ENCODE measurements at regions not wholly inside any gene's neighbourhood (a gene's known extent, or its start where the extent isn't known, plus 50 kb on each side); places are given as distances from the start of the nearest gene placed in this dataset.
"Not testable (repeated sequence)": the region's sequence is repeated elsewhere in the genome, so short reads cannot be mapped to it uniquely, and the experiment has no call there.

- DNase-seq = no peak
These were observed 329.8 kb upstream of the EPHA7 start for GRCh38 chr6:93749191-93749590.

- DNase-seq = no peak
These were observed 327.5 kb upstream of the EPHA7 start for GRCh38 chr6:93746892-93747291.

- DNase-seq = no peak
These were observed 325.9 kb upstream of the EPHA7 start for GRCh38 chr6:93745306-93745705.

GRCh38 chr6:93735099-93735498, 315.7 kb upstream of the EPHA7 start:
- no peak for DNase-seq

GRCh38 chr6:93731306-93731705, 311.9 kb upstream of the EPHA7 start:
- no peak for DNase-seq

GRCh38 chr6:93728150-93728549, 308.8 kb upstream of the EPHA7 start:
- DNase-seq = no peak

GRCh38 chr6:93727447-93727846, 308.1 kb upstream of the EPHA7 start:
- no peak for DNase-seq

- DNase-seq = peak; percentile 38 to 52
These were observed 302.2 kb upstream of the EPHA7 start for GRCh38 chr6:93721386-93722048.

- DNase-seq = no peak
These were observed 294.6 kb upstream of the EPHA7 start for GRCh38 chr6:93713974-93714373.

- DNase-seq = no peak
These were observed 284.1 kb upstream of the EPHA7 start for GRCh38 chr6:93703431-93703830.

- no peak for DNase-seq
These were observed 282.2 kb upstream of the EPHA7 start for GRCh38 chr6:93701526-93701925.

GRCh38 chr6:93685494-93685893, 266.1 kb upstream of the EPHA7 start:
- no peak for DNase-seq

- no peak for DNase-seq
These were observed 265.0 kb upstream of the EPHA7 start for GRCh38 chr6:93684339-93684738.

GRCh38 chr6:93679836-93680235, 260.5 kb upstream of the EPHA7 start:
- DNase-seq = peak; percentile 77 to 83

GRCh38 chr6:93678841-93679454, 259.6 kb upstream of the EPHA7 start:
- DNase-seq = no peak

GRCh38 chr6:93677264-93677965, 258.1 kb upstream of the EPHA7 start:
- DNase-seq = no peak

- DNase-seq = no peak
These were observed 257.2 kb upstream of the EPHA7 start for GRCh38 chr6:93676581-93676980.

- DNase-seq = no peak
These were observed 256.6 kb upstream of the EPHA7 start for GRCh38 chr6:93675856-93676417.

GRCh38 chr6:93663111-93663510, 243.8 kb upstream of the EPHA7 start:
- DNase-seq = no peak

GRCh38 chr6:93654548-93654947, 235.2 kb upstream of the EPHA7 start:
- DNase-seq = no peak

GRCh38 chr6:93644611-93645010, 225.3 kb upstream of the EPHA7 start:
- no peak for DNase-seq

GRCh38 chr6:93639126-93639525, 219.8 kb upstream of the EPHA7 start:
- DNase-seq = no peak

- DNase-seq = not testable (repeated sequence)
These were observed 217.8 kb upstream of the EPHA7 start for GRCh38 chr6:93636987-93637664.
